ENCODE measurements at regions not wholly inside any gene's neighbourhood (a gene's known extent, or its start where the extent isn't known, plus 50 kb on each side); places are given as distances from the start of the nearest gene placed in this dataset.

- Histone ChIP-seq H3K27ac (peak overlapping the region; percentile 20), H2AFZ (replicated peaks) (peak overlapping the region; percentile 42), H3K4me3 (no peak overlapping the region), H4K20me1 (ENCODE audit: low read depth) (no peaks in the 10 kb centered on the region), H3K9ac (no peak overlapping the region), H3K27me3 (no peaks in the 10 kb centered on the region), H3K4me2 (peak overlapping the region; percentile 63), H3K4me1 (peaks cover 11% of the 10 kb centered on the region), H3K9me3 (ENCODE audit: low read depth) (peaks cover 7% of the 10 kb centered on the region), H3F3A (ENCODE audit: low read depth) (no peaks in the 10 kb centered on the region), H3K36me3 (no peaks in the 10 kb centered on the region), H3K79me2 (ENCODE audit: low read depth) (no peaks in the 10 kb centered on the region)
- Mint-ChIP-seq H3K4me1 (peaks cover 5% of the 10 kb centered on the region), H3K4me3 (no peak overlapping the region), H3K9me3 (peaks cover 33% of the 10 kb centered on the region), H3K36me3 (peaks cover 14% of the 10 kb centered on the region), H3K27me3 (ENCODE audit: insufficient read depth, low read depth) (peaks cover 3% of the 10 kb centered on the region), H3K27ac (no peak overlapping the region)
- DNase-seq (ENCODE audit: low spot score) = peak; percentile 72
- no peak for TF ChIP-seq CTCF (IDR thresholded peaks at IDR 0.05)
- no peak for TF ChIP-seq EZH2phosphoT487 (IDR thresholded peaks at IDR 0.05)
- no peak for TF ChIP-seq EZH2 (IDR thresholded peaks at IDR 0.05)
Observed at GRCh38 chr18:39389800-39390379, 1824.3 kb upstream of the CELF4 start.

- H3K4me3 ChIP-seq = peak overlapping the region; percentile 16
- H2AFZ ChIP-seq (replicated peaks) = peak overlapping the region; percentile 33
- H3K27ac ChIP-seq = peak overlapping the region; percentile 87
Observed at GRCh38 chr18:39380866-39381265, 1815.3 kb upstream of the CELF4 start.

GRCh38 chr18:39380186-39380725 is 1814.7 kb upstream of the CELF4 start:
- Histone ChIP-seq H3K27ac (peak overlapping the region; percentile 87), H3K36me3 (no peaks in the 10 kb centered on the region), H3K4me3 (peak overlapping the region; percentile 16), H2AFZ (replicated peaks) (no peak overlapping the region), H3F3A (ENCODE audit: low read depth) (peaks cover 26% of the 10 kb centered on the region), H3K9me3 (ENCODE audit: low read depth) (no peaks in the 10 kb centered on the region), H3K79me2 (ENCODE audit: low read depth) (no peaks in the 10 kb centered on the region), H3K4me1 (peaks cover 27% of the 10 kb centered on the region), H3K27me3 (no peaks in the 10 kb centered on the region), H3K4me2 (peak overlapping the region; percentile 65), H3K9ac (no peak overlapping the region), H4K20me1 (ENCODE audit: low read depth) (no peaks in the 10 kb centered on the region)
- H3K4me1 Mint-ChIP-seq = peaks cover 28% of the 10 kb centered on the region
- peaks cover 6% of the 10 kb centered on the region for H3K36me3 Mint-ChIP-seq
- H3K4me3 Mint-ChIP-seq = peak overlapping the region; percentile 39
- no peaks in the 10 kb centered on the region for H3K9me3 Mint-ChIP-seq
- peak; percentile 37 for DNase-seq (ENCODE audit: low spot score)
- H3K27ac Mint-ChIP-seq = peak overlapping the region; percentile 93
- H3K27me3 Mint-ChIP-seq (ENCODE audit: insufficient read depth, low read depth) = no peaks in the 10 kb centered on the region
- TF ChIP-seq EZH2phosphoT487 (IDR thresholded peaks at IDR 0.05) (no peak), EZH2 (IDR thresholded peaks at IDR 0.05) (no peak), CTCF (IDR thresholded peaks at IDR 0.05) (no peak)

More at GRCh38 chr18:39380866-39381265, 1815.3 kb upstream of the CELF4 start:
- TF ChIP-seq CTCF (IDR thresholded peaks at IDR 0.05) (no peak), EZH2phosphoT487 (IDR thresholded peaks at IDR 0.05) (no peak), EZH2 (IDR thresholded peaks at IDR 0.05) (no peak)
- Histone ChIP-seq H3K4me1 (peaks cover 27% of the 10 kb centered on the region), H3K9ac (no peak overlapping the region), H3K9me3 (ENCODE audit: low read depth) (no peaks in the 10 kb centered on the region), H4K20me1 (ENCODE audit: low read depth) (no peaks in the 10 kb centered on the region), H3K4me2 (peak overlapping the region; percentile 65), H3K36me3 (no peaks in the 10 kb centered on the region), H3K79me2 (ENCODE audit: low read depth) (no peaks in the 10 kb centered on the region), H3F3A (ENCODE audit: low read depth) (peaks cover 26% of the 10 kb centered on the region), H3K27me3 (no peaks in the 10 kb centered on the region)
- peak; percentile 81 for DNase-seq (ENCODE audit: low spot score)
- peaks cover 6% of the 10 kb centered on the region for H3K36me3 Mint-ChIP-seq
- peaks cover 28% of the 10 kb centered on the region for H3K4me1 Mint-ChIP-seq
- H3K9me3 Mint-ChIP-seq = no peaks in the 10 kb centered on the region
- peak overlapping the region; percentile 93 for H3K27ac Mint-ChIP-seq
- H3K4me3 Mint-ChIP-seq = peak overlapping the region; percentile 39
- H3K27me3 Mint-ChIP-seq (ENCODE audit: insufficient read depth, low read depth) = no peaks in the 10 kb centered on the region
